ENCODE measurements at regions not wholly inside any gene's neighbourhood (a gene's known extent, or its start where the extent isn't known, plus 50 kb on each side); places are given as distances from the start of the nearest gene placed in this dataset.
"Not testable (repeated sequence)": the region's sequence is repeated elsewhere in the genome, so short reads cannot be mapped to it uniquely, and the experiment has no call there.

GRCh38 chr2:239797316-239797715 is 227.8 kb downstream of the NDUFA10 start:
- DNase-seq, result no peak
- peaks cover 0 to 11% (median 3%) of the 10 kb centered on the region in 4 donors for H3K9me3 ChIP-seq
- intact Hi-C loops (cut with DNase I; ENCODE audit: low total_unique reads), result no loop called here
- no peaks in the 10 kb centered on the region for H3K4me1 ChIP-seq
- no peak overlapping the region for H3K27ac ChIP-seq
- H3K27me3 ChIP-seq, result no peaks in the 10 kb centered on the region
- H3K36me3 ChIP-seq, result no peaks in the 10 kb centered on the region
- no peak overlapping the region for H3K4me3 ChIP-seq
- no peak for TF ChIP-seq POLR2AphosphoS5 (IDR thresholded peaks at IDR 0.05)
- TF ChIP-seq EP300 (IDR thresholded peaks at IDR 0.05), result no peak
- TF ChIP-seq POLR2A (IDR thresholded peaks at IDR 0.05), result no peak
- TF ChIP-seq CTCF (IDR thresholded peaks at IDR 0.05), result no peak

- H3K9me3 ChIP-seq, result peaks cover 0 to 11% (median 1%) of the 10 kb centered on the region in 4 donors
- intact Hi-C loops (cut with DNase I; ENCODE audit: low total_unique reads); H3K27ac ChIP-seq; H3K4me3 ChIP-seq; H3K36me3 ChIP-seq; H3K27me3 ChIP-seq; H3K4me1 ChIP-seq: not testable (repeated sequence)
- DNase-seq, result peak in 1 of 2 donors; percentile 10
- WGBS, 5 donors, result 92 to 96% (median 95%) methylated on average over 10 to 17 of the region's 17 CpGs
Measured at GRCh38 chr2:239795761-239796160, 229.4 kb downstream of the NDUFA10 start.

- no peaks in the 10 kb centered on the region for H3K4me1 ChIP-seq
- no peak overlapping the region for H3K27ac ChIP-seq
- intact Hi-C loops (cut with DNase I; ENCODE audit: low total_unique reads), result no loop called here
- H3K27me3 ChIP-seq, result no peaks in the 10 kb centered on the region
- TF ChIP-seq EP300 (IDR thresholded peaks at IDR 0.05), result no peak
- TF ChIP-seq POLR2AphosphoS5 (IDR thresholded peaks at IDR 0.05), result no peak
- no peak for TF ChIP-seq CTCF (IDR thresholded peaks at IDR 0.05)
- TF ChIP-seq POLR2A (IDR thresholded peaks at IDR 0.05), result no peak
- H3K4me3 ChIP-seq, result no peak overlapping the region
- peaks cover 0 to 11% (median 0%) of the 10 kb centered on the region in 4 donors for H3K9me3 ChIP-seq
- peak in 1 of 2 donors; percentile 8 for DNase-seq
- H3K36me3 ChIP-seq, result no peaks in the 10 kb centered on the region
- WGBS, 5 donors, result 76 to 87% (median 83%) methylated on average over 5 to 7 of the region's 7 CpGs
Measured at GRCh38 chr2:239793836-239794235, 231.3 kb downstream of the NDUFA10 start.

GRCh38 chr2:239793086-239793485 is 232.1 kb downstream of the NDUFA10 start:
- WGBS, 5 donors, result 89 to 92% (median 89%) methylated on average over 5 of the region's 5 CpGs
- intact Hi-C loops (cut with DNase I; ENCODE audit: low total_unique reads), result no loop called here

More at GRCh38 chr2:239793086-239793485, 232.1 kb downstream of the NDUFA10 start:
- TF ChIP-seq EP300 (IDR thresholded peaks at IDR 0.05), result no peak
- TF ChIP-seq CTCF (IDR thresholded peaks at IDR 0.05), result no peak
- TF ChIP-seq POLR2AphosphoS5 (IDR thresholded peaks at IDR 0.05), result no peak
- no peak for TF ChIP-seq POLR2A (IDR thresholded peaks at IDR 0.05)
- H3K9me3 ChIP-seq, result peaks cover 0 to 11% (median 0%) of the 10 kb centered on the region in 4 donors
- H3K27ac ChIP-seq, result no peak overlapping the region
- DNase-seq, result no peak
- H3K36me3 ChIP-seq, result no peaks in the 10 kb centered on the region
- H3K4me1 ChIP-seq, result no peaks in the 10 kb centered on the region
- H3K4me3 ChIP-seq, result no peak overlapping the region
- H3K27me3 ChIP-seq, result no peaks in the 10 kb centered on the region

Measured in stomach (tissue), 8 donors.